ENCODE measurements at regions not wholly inside any gene's neighbourhood (a gene's known extent, or its start where the extent isn't known, plus 50 kb on each side); places are given as distances from the start of the nearest gene placed in this dataset.
"Not testable (repeated sequence)": the region's sequence is repeated elsewhere in the genome, so short reads cannot be mapped to it uniquely, and the experiment has no call there.

DNA sequence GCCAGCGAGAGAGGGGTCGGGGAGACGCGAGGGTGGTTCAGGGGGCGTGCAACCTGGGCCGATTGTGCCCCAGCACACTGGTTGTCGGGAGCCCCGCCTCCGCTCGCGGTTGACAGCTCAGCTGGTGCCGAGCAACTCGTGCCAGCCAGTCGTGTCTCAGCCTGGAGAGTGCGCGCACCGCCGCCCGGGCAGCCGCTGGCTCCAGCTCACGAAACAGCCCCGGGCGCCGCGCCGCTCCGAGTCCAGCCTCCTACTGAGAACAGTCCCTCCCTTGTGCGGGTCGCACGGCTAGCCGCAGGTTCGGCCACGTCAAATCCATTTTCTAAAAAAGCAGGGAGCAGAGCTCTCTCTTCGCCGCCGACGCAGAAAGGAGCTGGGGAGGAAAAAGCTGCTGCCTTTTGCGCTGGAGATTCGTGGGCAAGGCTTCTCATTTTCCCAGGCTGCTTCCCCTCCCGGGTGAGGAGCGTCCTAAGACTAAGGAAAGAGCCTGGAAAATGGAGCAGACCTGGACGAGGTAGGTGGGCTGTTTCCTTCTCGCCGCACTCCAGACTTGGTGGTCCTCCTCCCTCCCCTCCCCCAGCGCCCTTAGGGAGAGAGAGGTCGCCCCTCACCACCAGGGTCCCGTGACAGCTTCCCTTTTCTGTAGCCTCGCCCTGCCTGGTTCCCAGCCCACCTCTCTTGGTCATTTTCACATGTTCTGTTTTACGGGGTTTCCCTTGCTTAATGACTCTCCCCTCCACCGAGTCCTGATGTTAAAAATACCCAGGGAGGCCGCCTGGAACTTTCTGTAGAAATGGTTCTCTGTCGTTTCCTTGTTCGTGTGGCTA is 56.7 kb upstream of the SEC22B start:
- not testable (repeated sequence) for TF ChIP-seq EZH2 (IDR thresholded peaks at IDR 0.05; ENCODE audit: borderline replicate concordance, low read length)
- TF ChIP-seq, protein P1, sequence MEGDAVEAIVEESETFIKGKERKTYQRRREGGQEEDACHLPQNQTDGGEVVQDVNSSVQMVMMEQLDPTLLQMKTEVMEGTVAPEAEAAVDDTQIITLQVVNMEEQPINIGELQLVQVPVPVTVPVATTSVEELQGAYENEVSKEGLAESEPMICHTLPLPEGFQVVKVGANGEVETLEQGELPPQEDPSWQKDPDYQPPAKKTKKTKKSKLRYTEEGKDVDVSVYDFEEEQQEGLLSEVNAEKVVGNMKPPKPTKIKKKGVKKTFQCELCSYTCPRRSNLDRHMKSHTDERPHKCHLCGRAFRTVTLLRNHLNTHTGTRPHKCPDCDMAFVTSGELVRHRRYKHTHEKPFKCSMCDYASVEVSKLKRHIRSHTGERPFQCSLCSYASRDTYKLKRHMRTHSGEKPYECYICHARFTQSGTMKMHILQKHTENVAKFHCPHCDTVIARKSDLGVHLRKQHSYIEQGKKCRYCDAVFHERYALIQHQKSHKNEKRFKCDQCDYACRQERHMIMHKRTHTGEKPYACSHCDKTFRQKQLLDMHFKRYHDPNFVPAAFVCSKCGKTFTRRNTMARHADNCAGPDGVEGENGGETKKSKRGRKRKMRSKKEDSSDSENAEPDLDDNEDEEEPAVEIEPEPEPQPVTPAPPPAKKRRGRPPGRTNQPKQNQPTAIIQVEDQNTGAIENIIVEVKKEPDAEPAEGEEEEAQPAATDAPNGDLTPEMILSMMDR (IDR thresholded peaks at IDR 0.05; ENCODE audit: low read length) = not testable (repeated sequence)

All from OCI-LY1 (cell line).